GM10266 (cell line): ENCODE measurements at regions not wholly inside any gene's neighbourhood (a gene's known extent, or its start where the extent isn't known, plus 50 kb on each side); places are given as distances from the start of the nearest gene placed in this dataset.

ENCODE experiments used
- DNase-seq: peaks from one replicate; pipeline ENCODE4 v3.0.0; 2012; ENCODE audit errors: extremely low spot score
- TF ChIP-seq, protein P1 (sequence below): IDR thresholded peaks from 2 replicates; pipeline ENCODE4 v1.5.1; 2012; ENCODE audit warnings: mild to moderate bottlenecking, low read depth; ENCODE audit not compliant: control insufficient read depth, insufficient read depth; ENCODE audit errors: missing control alignments

- TF ChIP-seq, protein P1, sequence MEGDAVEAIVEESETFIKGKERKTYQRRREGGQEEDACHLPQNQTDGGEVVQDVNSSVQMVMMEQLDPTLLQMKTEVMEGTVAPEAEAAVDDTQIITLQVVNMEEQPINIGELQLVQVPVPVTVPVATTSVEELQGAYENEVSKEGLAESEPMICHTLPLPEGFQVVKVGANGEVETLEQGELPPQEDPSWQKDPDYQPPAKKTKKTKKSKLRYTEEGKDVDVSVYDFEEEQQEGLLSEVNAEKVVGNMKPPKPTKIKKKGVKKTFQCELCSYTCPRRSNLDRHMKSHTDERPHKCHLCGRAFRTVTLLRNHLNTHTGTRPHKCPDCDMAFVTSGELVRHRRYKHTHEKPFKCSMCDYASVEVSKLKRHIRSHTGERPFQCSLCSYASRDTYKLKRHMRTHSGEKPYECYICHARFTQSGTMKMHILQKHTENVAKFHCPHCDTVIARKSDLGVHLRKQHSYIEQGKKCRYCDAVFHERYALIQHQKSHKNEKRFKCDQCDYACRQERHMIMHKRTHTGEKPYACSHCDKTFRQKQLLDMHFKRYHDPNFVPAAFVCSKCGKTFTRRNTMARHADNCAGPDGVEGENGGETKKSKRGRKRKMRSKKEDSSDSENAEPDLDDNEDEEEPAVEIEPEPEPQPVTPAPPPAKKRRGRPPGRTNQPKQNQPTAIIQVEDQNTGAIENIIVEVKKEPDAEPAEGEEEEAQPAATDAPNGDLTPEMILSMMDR: no peak
Observed at GRCh38 chr6:11363881-11364576, 131.6 kb upstream of the NEDD9 start.

GRCh38 chr6:11362564-11362963 is 130.1 kb upstream of the NEDD9 start:
- TF ChIP-seq, protein P1: no peak
- no peak for DNase-seq

More at GRCh38 chr6:11363881-11364576, 131.6 kb upstream of the NEDD9 start:
- DNase-seq: no peak

DNA sequence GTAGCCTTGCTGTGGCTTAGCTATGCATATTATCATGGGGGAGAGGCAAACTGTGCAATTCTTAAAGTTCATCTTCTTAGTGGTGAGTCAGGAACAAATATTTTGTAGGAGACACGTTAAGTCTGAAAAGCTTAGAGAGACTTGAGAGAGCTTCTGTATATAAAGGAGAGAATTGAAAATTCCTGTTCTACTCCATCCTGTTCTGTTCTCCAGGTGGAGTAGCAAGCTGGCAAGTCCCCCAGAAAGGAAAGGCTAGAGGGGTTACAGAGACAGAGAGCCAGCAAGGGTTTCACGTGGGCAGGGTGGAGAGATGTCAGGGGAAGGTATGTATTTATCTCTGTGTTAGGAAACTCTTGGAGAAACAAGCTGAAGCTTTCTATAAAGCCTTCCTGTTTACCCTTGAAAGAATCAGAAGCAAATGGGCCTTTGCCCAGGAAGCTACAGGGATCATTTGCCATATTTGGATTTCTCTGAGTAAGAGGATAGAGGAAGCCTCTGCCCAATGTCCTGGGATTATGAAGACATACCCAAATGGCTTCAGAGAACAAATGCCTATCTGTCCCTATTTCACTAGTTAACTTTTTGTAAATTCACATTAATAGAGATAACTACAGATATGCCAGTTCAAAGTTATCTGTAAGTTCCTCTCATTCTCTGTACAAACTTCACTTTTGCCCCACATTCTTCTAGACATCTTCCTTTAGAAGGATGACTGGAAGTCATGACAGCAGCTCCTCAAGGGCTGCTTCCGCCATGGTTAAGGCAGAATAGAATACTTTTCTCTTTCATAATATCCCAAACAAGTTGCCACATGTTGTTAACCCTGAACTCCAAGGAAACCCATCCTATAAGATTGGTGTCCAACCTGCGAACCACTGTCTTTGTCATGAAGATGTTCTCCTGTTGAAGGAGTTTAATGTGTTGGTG is 126.7 kb upstream of the NEDD9 start:
- DNase-seq: no peak
- TF ChIP-seq, protein P1: no peak

DNA sequence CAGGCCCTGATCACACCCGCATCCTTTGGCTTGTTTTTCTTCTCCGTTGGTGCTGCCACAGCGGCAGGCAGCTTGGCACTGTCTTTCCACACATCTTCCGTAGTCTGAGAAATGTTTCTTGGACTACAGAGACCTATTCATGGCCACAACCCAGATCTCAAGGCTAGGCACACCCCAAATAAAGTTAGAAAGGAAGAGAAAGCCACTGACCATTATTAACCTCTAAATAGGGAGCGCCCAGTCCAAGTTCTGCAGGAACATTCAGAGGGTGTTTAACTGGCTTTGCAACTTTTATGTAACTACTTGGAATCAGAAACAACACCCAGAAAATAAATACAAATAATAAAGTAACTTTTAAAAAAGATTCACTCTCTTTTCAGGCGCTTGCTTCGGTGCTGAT is 124.8 kb upstream of the NEDD9 start:
- TF ChIP-seq, protein P1: no peak
- DNase-seq: no peak

DNA sequence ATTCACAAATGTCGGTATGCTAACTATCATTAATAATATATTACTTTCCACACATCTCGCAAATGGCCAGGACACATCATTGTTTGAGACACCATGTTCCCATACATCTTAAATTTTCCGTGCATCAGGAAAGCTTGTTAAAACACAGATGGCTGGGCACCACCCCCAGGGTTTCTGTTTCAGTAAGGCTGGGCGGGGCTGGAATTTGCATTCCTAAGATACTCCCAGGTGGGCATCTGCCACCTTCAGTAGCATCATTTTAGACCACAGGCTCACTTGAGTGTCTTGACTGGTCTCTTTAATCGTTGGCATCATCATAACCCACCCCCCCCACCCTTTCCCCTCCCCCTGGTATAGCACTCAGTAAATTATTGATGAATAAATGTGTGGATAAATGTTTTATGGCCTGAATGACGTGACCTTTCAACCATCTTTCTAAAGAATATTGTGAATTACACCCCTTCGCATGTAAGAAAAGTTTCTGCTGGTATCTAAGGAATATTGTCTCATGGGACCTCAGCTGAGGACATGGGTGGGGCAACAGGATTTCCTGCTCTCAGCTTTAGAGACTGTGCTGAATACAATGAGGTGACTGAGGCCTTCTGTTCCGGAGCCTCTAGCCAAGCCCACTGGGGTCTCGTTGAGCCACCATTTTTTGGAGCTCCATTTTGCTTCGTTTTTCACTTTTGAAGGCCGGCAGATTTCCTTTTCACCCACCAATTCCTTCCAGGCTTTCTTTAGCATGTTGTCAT is 124.1 kb upstream of the NEDD9 start:
- DNase-seq: no peak
- TF ChIP-seq, protein P1: no peak

DNA sequence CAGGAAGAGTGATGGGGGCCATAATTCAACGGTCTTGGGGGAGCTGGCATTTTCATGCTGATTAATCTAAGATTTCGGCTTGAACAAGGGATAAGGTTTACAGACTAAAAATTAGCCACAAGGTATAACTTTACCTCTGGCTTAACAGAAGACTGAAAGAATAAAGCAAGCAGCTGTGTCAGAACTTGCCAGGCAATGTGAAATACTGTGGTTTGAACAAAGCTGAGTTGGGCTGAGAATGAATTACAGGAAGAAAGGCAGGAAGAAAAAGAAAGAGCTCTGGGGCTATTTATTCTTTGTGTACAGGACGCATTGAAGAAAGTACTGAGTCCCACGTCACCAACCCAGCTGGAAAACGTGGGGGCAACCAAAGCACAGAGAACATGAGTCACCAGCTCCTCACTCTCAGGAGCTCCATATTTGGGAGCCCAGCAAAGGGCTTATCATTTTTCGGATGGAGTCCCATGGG is 121.5 kb upstream of the NEDD9 start:
- TF ChIP-seq, protein P1: no peak
- no peak for DNase-seq
